ENCODE measurements at regions not wholly inside any gene's neighbourhood (a gene's known extent, or its start where the extent isn't known, plus 50 kb on each side); places are given as distances from the start of the nearest gene placed in this dataset.

- TF ChIP-seq CTCF (IDR thresholded peaks at IDR 0.05; ENCODE audit: low read length) (no peak), EZH2phosphoT487 (IDR thresholded peaks at IDR 0.05; ENCODE audit: low read length) (no peak), EZH2 (optimal IDR thresholded peaks at IDR 0.05; ENCODE audit: low read depth, low read length) (no peak)
- no peak for DNase-seq
- Histone ChIP-seq H3K9me3 (replicated peaks; ENCODE audit: insufficient read depth, low read length) (no peaks in the 10 kb centered on the region), H3K4me3 (ENCODE audit: low read length) (no peak overlapping the region), H3K27me3 (replicated peaks; ENCODE audit: insufficient read depth, low read length) (peaks cover 66% of the 10 kb centered on the region), H3K9me2 (replicated peaks; ENCODE audit: insufficient read depth, low read length) (no peaks in the 10 kb centered on the region), H3K79me2 (ENCODE audit: low read length) (no peaks in the 10 kb centered on the region), H3K9ac (ENCODE audit: low read length) (no peak overlapping the region), H4K20me1 (ENCODE audit: insufficient read depth, low read length) (no peaks in the 10 kb centered on the region), H3K4me2 (ENCODE audit: low read depth, low read length) (no peak overlapping the region), H3K4me1 (ENCODE audit: low read length) (no peaks in the 10 kb centered on the region), H3F3A (ENCODE audit: insufficient read depth, low read length) (no peaks in the 10 kb centered on the region), H2AFZ (ENCODE audit: low read length) (no peak overlapping the region), H3K36me3 (replicated peaks; ENCODE audit: insufficient read depth, low read length) (no peaks in the 10 kb centered on the region), H3K27ac (ENCODE audit: low read length) (no peak overlapping the region)
Observed at GRCh38 chr20:50421356-50422340, 88.5 kb upstream of the PTPN1 start.

GRCh38 chr20:50423758-50424157 lies 86.4 kb upstream of the PTPN1 start:
- no peaks in the 10 kb centered on the region for H4K20me1 ChIP-seq (ENCODE audit: insufficient read depth, low read length)
- TF ChIP-seq EZH2phosphoT487 (IDR thresholded peaks at IDR 0.05; ENCODE audit: low read length) (no peak), CTCF (IDR thresholded peaks at IDR 0.05; ENCODE audit: low read length) (no peak), EZH2 (optimal IDR thresholded peaks at IDR 0.05; ENCODE audit: low read depth, low read length) (no peak)
- H2AFZ ChIP-seq (ENCODE audit: low read length) = no peak overlapping the region
- no peak overlapping the region for H3K4me3 ChIP-seq (ENCODE audit: low read length)
- no peaks in the 10 kb centered on the region for H3K9me3 ChIP-seq (replicated peaks; ENCODE audit: insufficient read depth, low read length)
- H3K36me3 ChIP-seq (replicated peaks; ENCODE audit: insufficient read depth, low read length) = no peaks in the 10 kb centered on the region
- no peak overlapping the region for H3K4me2 ChIP-seq (ENCODE audit: low read depth, low read length)
- DNase-seq = no peak
- H3F3A ChIP-seq (ENCODE audit: insufficient read depth, low read length) = no peaks in the 10 kb centered on the region
- H3K27ac ChIP-seq (ENCODE audit: low read length) = no peak overlapping the region
- H3K79me2 ChIP-seq (ENCODE audit: low read length) = no peaks in the 10 kb centered on the region
- H3K9ac ChIP-seq (ENCODE audit: low read length) = no peak overlapping the region
- no peaks in the 10 kb centered on the region for H3K4me1 ChIP-seq (ENCODE audit: low read length)
- peaks cover 72% of the 10 kb centered on the region for H3K27me3 ChIP-seq (replicated peaks; ENCODE audit: insufficient read depth, low read length)
- no peaks in the 10 kb centered on the region for H3K9me2 ChIP-seq (replicated peaks; ENCODE audit: insufficient read depth, low read length)

- no peak overlapping the region for H3K4me3 ChIP-seq (ENCODE audit: low read length)
- peaks cover 58% of the 10 kb centered on the region for H3K27me3 ChIP-seq (replicated peaks; ENCODE audit: insufficient read depth, low read length)
- H3K4me1 ChIP-seq (ENCODE audit: low read length) = no peaks in the 10 kb centered on the region
- H3K27ac ChIP-seq (ENCODE audit: low read length) = no peak overlapping the region
- TF ChIP-seq EZH2phosphoT487 (IDR thresholded peaks at IDR 0.05; ENCODE audit: low read length) (no peak), CTCF (IDR thresholded peaks at IDR 0.05; ENCODE audit: low read length) (no peak), EZH2 (optimal IDR thresholded peaks at IDR 0.05; ENCODE audit: low read depth, low read length) (no peak)
- H3K9ac ChIP-seq (ENCODE audit: low read length) = no peak overlapping the region
- H2AFZ ChIP-seq (ENCODE audit: low read length) = no peak overlapping the region
- no peaks in the 10 kb centered on the region for H3K9me2 ChIP-seq (replicated peaks; ENCODE audit: insufficient read depth, low read length)
- H4K20me1 ChIP-seq (ENCODE audit: insufficient read depth, low read length) = no peaks in the 10 kb centered on the region
- DNase-seq = no peak
- H3K79me2 ChIP-seq (ENCODE audit: low read length) = no peaks in the 10 kb centered on the region
- H3F3A ChIP-seq (ENCODE audit: insufficient read depth, low read length) = no peaks in the 10 kb centered on the region
- H3K36me3 ChIP-seq (replicated peaks; ENCODE audit: insufficient read depth, low read length) = no peaks in the 10 kb centered on the region
- H3K4me2 ChIP-seq (ENCODE audit: low read depth, low read length) = no peak overlapping the region
- H3K9me3 ChIP-seq (replicated peaks; ENCODE audit: insufficient read depth, low read length) = no peaks in the 10 kb centered on the region
Observed at GRCh38 chr20:50425076-50425475, 85.1 kb upstream of the PTPN1 start.
